ENCODE measurements at regions not wholly inside any gene's neighbourhood (a gene's known extent, or its start where the extent isn't known, plus 50 kb on each side); places are given as distances from the start of the nearest gene placed in this dataset.

DNA sequence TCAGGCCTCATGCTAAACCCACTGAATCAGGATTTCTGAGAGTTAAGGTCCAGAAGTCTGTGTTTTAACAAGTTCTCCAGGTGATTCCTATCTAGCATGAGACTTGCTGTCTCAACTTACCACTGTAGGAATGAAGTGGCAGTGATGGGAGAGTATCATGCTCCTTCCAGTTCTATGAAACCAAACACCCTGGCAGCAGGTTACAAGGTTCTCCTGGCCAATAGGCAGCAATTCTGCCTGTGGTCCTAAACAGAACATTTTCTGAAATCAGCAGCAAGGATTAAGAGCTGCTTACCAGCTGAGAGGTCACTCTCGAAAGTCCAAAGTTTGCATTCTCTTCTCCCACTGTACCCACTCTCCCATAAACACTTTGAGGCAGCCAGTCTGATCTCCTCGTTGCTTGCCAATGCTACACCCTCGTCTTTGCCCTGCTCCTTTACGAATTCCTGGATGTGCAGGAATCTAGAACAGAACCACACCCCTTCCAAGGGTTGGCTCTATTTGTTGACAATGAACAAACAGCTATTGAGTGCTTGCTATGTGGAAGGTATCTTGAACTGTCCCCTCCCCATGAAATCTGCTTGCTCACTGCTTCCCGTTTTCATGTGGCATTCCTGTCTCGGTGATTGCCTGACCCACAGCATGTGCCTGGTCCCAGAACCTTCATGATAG lies 100.5 kb downstream of the TMEM174 start:
- ChIA-PET CTCF (interaction anchor here (0.5 kb wide), 1 partner anchor 40 kb away, joined by 3 read pairs; no protein-coding TSS in a partner anchor), POLR2A (no interaction called here)
- DNase-seq (ENCODE audit: extremely low spot score): no peak
- no peak for TF ChIP-seq FOXM1 (IDR thresholded peaks at IDR 0.05; ENCODE audit: borderline replicate concordance)
- TF ChIP-seq ZNF384 (IDR thresholded peaks at IDR 0.05): no peak
- TF ChIP-seq FOXA1 (IDR thresholded peaks at IDR 0.05): no peak
- no peak for TF ChIP-seq ARNT (IDR thresholded peaks at IDR 0.05)
- no peak for TF ChIP-seq NFRKB (IDR thresholded peaks at IDR 0.05)
- TF ChIP-seq LEF1 (IDR thresholded peaks at IDR 0.05; ENCODE audit: borderline replicate concordance): no peak
- TF ChIP-seq ELF4 (IDR thresholded peaks at IDR 0.05): no peak
- TF ChIP-seq SP1 (IDR thresholded peaks at IDR 0.05): no peak
- TF ChIP-seq TARDBP (IDR thresholded peaks at IDR 0.05): no peak
- no peak for TF ChIP-seq L3MBTL2 (conservative IDR thresholded peaks at IDR 0.05)
- TF ChIP-seq SUZ12 (IDR thresholded peaks at IDR 0.05): no peak
- no peak for TF ChIP-seq HDGF (IDR thresholded peaks at IDR 0.05; ENCODE audit: borderline replicate concordance)
- TF ChIP-seq PKNOX1 (IDR thresholded peaks at IDR 0.05): no peak

DNA sequence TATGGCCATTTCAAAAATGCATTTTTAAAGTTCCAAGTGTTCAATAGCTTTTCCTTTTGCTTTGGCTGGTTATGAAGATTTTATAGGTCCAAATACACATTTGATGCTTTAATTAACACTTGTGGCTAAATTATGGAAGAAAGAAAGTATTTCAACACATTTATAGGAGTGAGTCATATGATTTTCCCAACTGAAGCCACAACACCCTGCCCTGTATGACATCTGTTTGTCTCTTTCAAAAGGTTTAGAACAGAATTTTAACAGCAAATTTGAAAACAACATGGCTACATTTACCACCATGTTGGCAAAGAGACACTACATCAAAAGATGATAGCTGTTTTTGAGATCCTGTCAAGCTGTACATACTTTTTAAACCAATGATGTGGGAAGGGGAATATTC lies 99.4 kb downstream of the TMEM174 start:
- no peak for TF ChIP-seq FOXK2 (IDR thresholded peaks at IDR 0.05)
- DNase-seq (ENCODE audit: extremely low spot score): no peak
- ChIA-PET CTCF (no interaction called here), POLR2A (no interaction called here)

DNA sequence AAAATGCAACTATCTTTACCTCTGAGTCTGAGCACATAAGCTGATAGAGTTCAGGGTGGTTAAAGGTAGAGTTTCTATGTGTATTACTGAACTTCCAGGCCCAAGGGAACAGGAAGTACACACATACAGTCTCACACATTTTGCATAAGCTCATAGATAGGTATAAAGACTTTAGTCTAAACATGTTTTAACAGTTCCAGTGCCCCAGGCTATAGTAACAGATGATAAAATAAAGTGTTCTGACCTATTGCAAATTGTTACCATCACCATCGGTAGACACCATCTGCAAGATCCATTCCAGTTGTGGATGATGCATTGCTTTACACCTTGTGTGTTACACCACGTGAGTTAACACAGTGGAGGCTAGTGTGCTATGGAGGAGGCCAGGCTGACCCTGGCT lies 95.8 kb downstream of the TMEM174 start:
- POLR2A ChIA-PET: interaction anchor here (1.4 kb wide), 1 partner anchor 53 kb away, joined by 3 read pairs; no protein-coding TSS in a partner anchor
- no peak for DNase-seq (ENCODE audit: extremely low spot score)
- TF ChIP-seq TARDBP (IDR thresholded peaks at IDR 0.05): no peak
- TF ChIP-seq PKNOX1 (IDR thresholded peaks at IDR 0.05): no peak
- TF ChIP-seq FOXA1 (IDR thresholded peaks at IDR 0.05): no peak
- TF ChIP-seq LEF1 (IDR thresholded peaks at IDR 0.05; ENCODE audit: borderline replicate concordance): no peak
- no peak for TF ChIP-seq SUZ12 (IDR thresholded peaks at IDR 0.05)
- no peak for TF ChIP-seq CTBP1 (IDR thresholded peaks at IDR 0.05; ENCODE audit: borderline replicate concordance)
- TF ChIP-seq NFRKB (IDR thresholded peaks at IDR 0.05): no peak
- no peak for TF ChIP-seq HDGF (IDR thresholded peaks at IDR 0.05; ENCODE audit: borderline replicate concordance)
- TF ChIP-seq FOXK2 (IDR thresholded peaks at IDR 0.05): no peak
- TF ChIP-seq ELF4 (IDR thresholded peaks at IDR 0.05): no peak
- no peak for TF ChIP-seq BHLHE40 (IDR thresholded peaks at IDR 0.05; ENCODE audit: borderline replicate concordance)
- no peak for TF ChIP-seq ARNT (IDR thresholded peaks at IDR 0.05)
- TF ChIP-seq L3MBTL2 (conservative IDR thresholded peaks at IDR 0.05): no peak
- no peak for TF ChIP-seq SP1 (IDR thresholded peaks at IDR 0.05)
- no peak for TF ChIP-seq FOXM1 (IDR thresholded peaks at IDR 0.05; ENCODE audit: borderline replicate concordance)
- CTCF ChIA-PET: no interaction called here

DNA sequence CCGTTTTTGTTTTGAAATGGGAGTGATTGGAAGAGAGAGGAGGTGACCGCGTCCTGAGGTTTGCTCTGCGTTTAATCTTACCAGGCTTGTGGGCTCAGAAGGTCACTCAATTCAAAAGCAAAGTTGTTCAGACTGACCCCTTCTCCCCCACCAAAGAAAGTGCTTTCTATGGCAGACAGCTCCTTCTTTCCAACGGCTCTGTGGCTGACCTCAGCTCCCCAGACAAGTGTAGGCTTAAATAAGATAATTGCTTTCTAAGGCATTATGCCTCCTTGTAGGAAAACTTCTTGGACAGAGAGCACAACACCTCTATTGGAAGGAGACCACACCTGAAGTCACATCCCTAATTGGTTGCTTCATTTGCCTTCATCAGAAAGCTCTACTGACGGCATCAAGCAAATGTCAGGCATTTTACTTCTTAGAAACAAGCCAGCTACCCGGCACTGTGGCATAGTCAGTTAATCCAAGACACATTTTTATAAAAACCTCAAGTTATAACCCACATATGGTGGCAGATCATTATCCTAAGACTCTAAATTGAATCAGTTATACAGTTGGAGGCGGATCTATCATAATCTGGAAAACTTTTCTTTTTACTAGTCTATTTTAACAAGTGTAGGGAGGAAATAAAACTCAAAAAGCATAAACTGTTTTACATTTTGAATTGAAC lies 94.9 kb downstream of the TMEM174 start:
- ChIA-PET POLR2A (no interaction called here), CTCF (interaction anchor here (0.6 kb wide), 1 partner anchor 52 kb away, joined by 3 read pairs; no protein-coding TSS in a partner anchor)
- no peak for TF ChIP-seq FOXA1 (IDR thresholded peaks at IDR 0.05)
- TF ChIP-seq NFRKB (IDR thresholded peaks at IDR 0.05): no peak
- no peak for TF ChIP-seq SP1 (IDR thresholded peaks at IDR 0.05)
- no peak for TF ChIP-seq FOXM1 (IDR thresholded peaks at IDR 0.05; ENCODE audit: borderline replicate concordance)
- no peak for TF ChIP-seq BHLHE40 (IDR thresholded peaks at IDR 0.05; ENCODE audit: borderline replicate concordance)
- no peak for TF ChIP-seq LEF1 (IDR thresholded peaks at IDR 0.05; ENCODE audit: borderline replicate concordance)
- no peak for TF ChIP-seq ZNF384 (IDR thresholded peaks at IDR 0.05)
- TF ChIP-seq FOXK2 (IDR thresholded peaks at IDR 0.05): no peak
- TF ChIP-seq CTBP1 (IDR thresholded peaks at IDR 0.05; ENCODE audit: borderline replicate concordance): no peak
- no peak for TF ChIP-seq HDGF (IDR thresholded peaks at IDR 0.05; ENCODE audit: borderline replicate concordance)
- no peak for TF ChIP-seq TARDBP (IDR thresholded peaks at IDR 0.05)
- TF ChIP-seq ELF4 (IDR thresholded peaks at IDR 0.05): no peak
- TF ChIP-seq PKNOX1 (IDR thresholded peaks at IDR 0.05): no peak
- no peak for DNase-seq (ENCODE audit: extremely low spot score)

- POLR2A ChIA-PET: no interaction called here
- CTCF ChIA-PET: interaction anchor here (0.6 kb wide), 1 partner anchor 52 kb away, joined by 3 read pairs; no protein-coding TSS in a partner anchor
- TF ChIP-seq HDGF (IDR thresholded peaks at IDR 0.05; ENCODE audit: borderline replicate concordance) (no peak), ELF4 (IDR thresholded peaks at IDR 0.05) (no peak), PKNOX1 (IDR thresholded peaks at IDR 0.05) (no peak), BHLHE40 (IDR thresholded peaks at IDR 0.05; ENCODE audit: borderline replicate concordance) (no peak), CTBP1 (IDR thresholded peaks at IDR 0.05; ENCODE audit: borderline replicate concordance) (no peak), FOXA1 (IDR thresholded peaks at IDR 0.05) (no peak), NFRKB (IDR thresholded peaks at IDR 0.05) (no peak)
- DNase-seq (ENCODE audit: extremely low spot score): no peak
Measured at GRCh38 chr5:73266925-73267765, 94.2 kb downstream of the TMEM174 start.

All from HEK293T (cell line).